Retina (tissue), 1 donor: ENCODE measurements at regions not wholly inside any gene's neighbourhood (a gene's known extent, or its start where the extent isn't known, plus 50 kb on each side); places are given as distances from the start of the nearest gene placed in this dataset.
A peak's percentile ranks its signal among the peaks of the same experiment; 100 is the strongest.
"Not testable (repeated sequence)": the region's sequence is repeated elsewhere in the genome, so short reads cannot be mapped to it uniquely, and the experiment has no call there.

ENCODE experiments used
- DNase-seq: peaks from one replicate; pipeline ENCODE4 v3.0.0-alpha.2; 2016

DNA sequence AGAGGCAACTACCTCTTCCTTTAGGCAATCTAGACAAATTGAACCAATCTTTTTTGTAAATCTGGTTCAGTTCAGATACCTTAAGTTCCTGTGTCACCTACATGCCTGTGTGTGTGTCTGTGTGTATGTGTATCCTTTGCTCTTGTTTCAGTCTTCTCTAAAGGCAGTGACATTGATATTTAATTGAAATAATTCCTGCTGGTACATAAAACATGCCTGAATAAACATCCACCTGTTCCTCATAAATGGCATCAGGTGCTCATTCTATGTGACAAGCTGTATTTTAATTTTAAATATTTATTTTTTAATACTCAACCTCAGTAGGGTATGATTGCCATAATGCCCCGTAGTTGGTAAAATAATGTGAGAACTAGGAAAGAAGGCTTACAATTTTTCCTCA, 1606.4 kb upstream of the PRR20A start:
- DNase-seq: no peak

DNA sequence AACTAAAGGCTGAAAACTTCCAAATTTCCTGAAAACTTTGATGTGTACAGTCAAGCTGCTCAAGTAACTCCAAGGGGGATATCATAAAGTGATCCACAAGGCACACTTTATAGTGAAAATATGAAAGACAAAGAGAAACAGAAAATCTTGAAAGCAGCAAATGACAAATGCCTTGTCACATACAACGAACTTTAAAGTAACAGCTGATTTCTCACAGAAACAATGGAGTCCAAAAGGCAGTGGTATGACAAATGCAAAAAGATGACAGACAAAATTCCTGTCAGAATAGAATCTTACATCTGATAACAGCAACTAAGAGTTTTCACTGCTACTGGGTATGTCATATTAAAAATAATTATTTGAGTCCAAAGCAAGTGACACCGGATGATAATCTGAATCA, 1602.3 kb upstream of the PRR20A start:
- DNase-seq: no peak

DNA sequence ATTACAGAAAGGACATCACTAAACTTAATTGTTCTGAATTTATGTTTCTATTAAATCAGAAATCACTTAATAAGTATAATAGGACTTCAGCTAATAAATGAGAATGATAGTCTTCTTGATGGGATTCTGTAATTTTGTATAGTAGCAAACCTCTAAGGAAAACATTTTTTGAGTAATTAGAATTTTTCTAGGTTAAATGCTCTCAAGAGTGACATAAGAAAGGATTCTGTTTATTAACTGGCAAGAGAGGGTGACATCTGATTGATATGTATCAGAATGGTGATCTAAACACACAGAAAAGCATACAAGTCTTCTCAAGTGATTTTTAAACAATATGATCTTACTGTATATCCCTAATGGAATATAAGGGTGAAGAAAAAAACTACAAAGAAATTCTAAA, 1597.7 kb upstream of the PRR20A start:
- DNase-seq: no peak

DNA sequence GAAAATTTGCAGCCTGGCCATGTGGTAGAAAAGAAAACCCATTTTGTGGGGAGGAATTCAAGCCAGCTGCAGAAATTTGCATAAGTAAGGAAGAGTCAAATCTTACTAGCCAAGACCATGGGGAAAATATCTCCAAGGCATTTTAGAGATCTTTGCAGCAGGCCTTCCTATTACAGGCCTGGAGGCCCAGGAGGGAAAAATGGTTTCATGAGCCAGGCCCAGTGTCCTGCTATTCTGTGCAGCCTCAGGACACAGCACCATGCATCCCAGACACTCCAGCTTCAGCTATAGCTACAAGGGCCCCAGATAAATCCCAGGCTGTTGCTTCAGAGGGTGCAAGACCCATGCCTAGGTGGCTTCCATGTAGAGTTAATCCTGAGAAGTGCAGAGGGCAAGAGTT, 1590.1 kb upstream of the PRR20A start:
- DNase-seq: no peak

DNA sequence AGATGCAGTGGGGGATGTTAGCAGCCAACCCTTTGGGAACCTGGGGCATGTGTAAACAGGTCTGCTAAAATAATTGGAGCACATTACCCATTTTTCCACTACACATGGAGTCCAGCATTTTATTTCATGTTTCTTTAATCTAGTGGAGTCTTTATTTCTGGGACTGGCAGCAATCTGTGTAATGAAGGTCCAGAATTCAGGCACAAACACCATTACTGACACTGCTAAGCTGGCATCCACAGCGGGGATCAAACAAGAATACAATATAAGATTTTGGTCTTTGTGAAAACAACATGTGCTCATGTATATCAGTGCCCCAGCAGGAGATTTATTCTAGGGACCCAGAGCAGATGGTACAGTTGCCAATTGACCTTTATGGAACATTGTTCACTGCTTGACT, 1587.0 kb upstream of the PRR20A start:
- DNase-seq: peak; percentile 41

DNA sequence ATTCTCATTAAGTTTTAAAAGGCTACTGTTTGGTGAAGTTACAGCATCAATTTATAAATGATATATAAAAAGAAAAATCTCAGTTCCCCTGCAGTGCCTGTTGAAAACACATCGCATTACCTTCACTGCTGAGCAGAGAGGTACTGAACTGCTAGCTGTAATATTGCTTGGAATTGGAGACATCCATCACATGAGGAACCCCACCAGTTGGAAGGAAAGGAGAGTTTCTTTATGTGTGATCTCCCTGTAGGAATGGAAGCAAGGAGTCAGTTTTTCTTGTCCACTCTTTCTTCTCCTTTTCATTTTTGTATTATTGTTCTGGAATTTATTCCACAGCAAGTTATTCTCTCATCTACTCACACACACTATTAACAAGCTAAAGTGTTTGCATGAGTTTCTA, 1586.0 kb upstream of the PRR20A start:
- no peak for DNase-seq

DNA sequence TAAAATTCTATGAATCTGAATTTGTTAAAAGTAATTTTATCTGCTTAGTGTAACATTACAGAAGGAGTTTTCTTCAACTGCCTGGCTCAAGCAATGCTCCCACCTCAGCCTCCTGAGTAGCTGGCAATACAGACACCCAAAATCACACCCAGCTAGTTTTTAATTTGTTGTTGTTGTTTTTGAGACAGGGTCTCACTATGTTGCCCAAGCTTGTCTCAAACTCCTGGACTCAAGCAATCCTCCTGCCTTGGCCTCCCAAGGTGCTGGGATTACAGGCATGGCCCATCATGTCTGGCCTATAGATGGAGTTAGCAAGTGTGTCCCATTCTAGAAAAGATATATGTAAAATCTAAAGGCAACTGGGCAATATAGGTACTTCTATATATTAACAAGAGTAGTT, 1580.4 kb upstream of the PRR20A start:
- DNase-seq: no peak

DNA sequence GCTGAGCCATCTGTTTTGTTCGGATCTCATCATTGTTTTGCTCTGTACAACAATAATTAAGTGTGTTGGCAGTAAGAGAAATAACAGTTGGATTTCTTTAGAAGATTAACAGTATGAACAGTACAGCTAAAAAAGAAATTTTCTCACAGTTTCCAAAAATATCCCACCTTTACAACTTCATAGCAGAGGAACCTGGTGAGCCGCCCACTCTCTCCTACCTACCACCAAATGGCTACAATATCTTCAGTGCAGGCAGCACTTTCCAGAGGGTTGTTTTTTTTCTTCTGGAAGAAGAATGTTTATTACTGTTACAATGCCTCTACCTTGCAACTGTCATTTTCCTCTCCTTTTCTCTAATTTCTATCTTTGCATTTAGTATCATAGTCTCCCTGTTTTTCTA, 1577.5 kb upstream of the PRR20A start:
- no peak for DNase-seq

DNA sequence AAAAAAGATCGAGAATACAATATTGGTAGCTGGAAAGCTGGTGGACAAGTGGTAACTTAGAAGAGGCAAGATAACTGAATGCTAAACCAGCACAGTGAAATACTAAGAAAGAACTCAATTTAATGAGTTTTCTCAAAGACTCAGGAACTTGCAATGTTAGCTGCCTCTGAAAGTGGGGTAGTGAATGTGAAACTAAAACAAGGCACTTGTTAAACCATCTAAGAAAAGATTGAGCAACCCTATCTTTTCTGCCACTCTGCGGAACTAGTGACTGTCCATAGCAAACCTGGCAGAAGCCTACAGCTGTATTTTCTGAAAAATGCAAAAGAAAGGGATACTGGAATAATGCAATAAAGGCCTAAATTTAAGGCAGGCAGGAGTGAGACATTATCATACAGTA, 1574.4 kb upstream of the PRR20A start:
- DNase-seq: no peak

DNA sequence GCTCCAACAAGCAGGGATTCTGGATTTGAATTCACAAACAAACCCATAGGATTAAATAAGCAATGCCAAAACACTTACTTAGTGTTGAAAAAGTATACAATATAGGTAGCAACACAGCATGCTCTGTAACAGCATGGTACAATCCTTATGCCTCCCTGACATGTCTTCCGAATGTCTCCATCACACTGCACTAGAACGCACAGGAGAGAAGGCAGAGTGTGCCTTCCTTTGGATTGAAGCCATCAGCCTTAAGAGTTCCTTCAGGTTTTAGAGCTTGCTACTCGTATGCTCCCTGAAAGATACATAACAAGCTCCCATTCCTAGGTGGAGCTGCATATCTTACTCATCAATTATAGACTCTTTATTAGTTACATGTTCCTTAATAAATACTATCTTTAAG, 1573.9 kb upstream of the PRR20A start:
- no peak for DNase-seq

DNA sequence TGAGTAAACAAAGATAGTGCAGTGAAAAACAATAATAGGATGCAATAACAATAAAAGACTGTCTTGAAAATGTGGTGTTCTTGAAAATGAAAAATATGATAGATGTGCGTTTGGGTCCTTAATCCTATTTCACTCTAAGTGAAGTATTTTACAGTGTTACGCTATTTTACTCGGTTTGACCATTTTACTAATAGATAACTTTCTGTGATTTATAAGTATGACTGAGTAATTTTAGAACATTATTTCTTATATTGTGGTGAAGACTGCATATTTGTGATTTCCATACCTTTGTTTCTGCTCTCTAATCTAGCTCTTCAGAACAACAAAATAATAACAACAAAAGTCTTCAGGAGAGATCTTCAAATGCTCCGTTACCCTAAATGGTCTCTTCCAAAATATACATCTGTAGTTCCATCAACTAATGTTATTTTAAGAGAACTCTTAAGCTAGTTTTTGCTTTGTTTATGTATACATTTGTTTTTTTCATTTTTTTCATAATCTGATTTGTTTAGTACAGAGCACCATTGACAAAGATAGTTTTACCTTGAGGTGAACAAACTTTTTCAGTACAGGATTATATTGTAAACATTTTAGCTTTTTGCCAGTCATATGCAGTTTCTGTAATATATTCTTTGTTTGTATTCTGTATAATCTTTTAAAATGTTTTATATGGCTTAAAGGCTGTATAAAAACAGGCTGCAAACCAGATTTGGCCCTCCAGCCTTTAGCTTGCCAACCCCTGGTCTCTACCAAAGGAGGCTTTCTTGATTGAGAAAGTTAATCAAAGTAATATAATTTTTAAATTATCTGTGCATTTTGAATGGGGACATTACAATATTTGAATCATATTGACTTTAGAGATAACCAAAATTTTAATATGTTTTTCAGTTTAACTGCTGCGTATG, 1572.7 kb upstream of the PRR20A start:
- no peak for DNase-seq

DNA sequence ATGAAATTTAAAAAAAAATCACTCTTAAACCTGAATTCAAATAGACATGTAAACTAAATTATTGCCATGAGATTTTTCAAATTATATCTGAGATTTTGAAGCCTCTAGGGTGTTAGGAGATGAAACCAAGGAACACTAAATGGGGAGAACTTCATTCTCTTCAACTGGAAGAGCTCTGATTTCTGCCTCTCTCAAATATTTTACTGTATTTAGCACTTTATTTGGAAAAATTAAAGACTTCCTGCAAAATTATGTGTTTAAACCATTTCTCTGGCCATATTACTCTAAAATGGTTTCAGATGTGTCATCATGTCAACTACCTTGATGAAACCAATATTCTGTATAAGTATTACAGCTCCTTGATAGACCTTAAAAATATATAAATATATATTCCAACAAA, 1571.6 kb upstream of the PRR20A start:
- no peak for DNase-seq

DNA sequence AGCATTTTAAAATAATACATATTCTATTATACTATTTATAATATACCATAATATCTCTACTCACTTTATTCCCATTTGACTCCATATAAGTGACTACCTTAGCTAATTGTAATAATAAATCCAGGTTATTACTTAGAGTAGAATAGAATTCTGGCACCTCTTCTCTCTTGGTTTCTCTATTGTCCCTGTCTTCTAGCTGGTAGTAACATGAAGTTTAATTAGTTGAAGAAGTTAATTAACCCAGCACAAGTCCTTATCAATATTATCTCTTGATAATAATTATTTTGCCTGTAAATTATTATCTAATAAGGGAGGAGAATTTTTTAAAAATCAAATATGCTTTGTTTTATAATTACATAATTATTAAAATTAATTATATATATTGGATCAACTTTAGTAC, 1571.2 kb upstream of the PRR20A start:
- no peak for DNase-seq

DNA sequence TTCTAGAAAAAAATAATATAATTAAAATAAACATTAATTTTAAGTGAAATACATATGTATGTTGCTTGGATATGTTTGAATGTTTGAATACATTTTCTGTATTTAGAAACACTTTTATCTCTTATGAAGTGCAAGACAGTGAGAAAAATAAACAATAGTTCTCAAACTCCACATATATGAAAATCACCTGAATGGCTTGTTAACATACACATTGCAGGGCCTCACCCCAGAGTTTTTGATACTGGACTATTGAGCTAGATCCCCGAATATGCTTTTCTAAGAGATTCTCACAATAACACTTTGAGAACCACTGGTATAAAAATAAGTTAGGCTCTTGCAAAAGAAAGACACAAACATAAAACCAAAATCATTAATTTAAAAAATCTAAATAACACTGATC, 1570.3 kb upstream of the PRR20A start:
- no peak for DNase-seq

DNA sequence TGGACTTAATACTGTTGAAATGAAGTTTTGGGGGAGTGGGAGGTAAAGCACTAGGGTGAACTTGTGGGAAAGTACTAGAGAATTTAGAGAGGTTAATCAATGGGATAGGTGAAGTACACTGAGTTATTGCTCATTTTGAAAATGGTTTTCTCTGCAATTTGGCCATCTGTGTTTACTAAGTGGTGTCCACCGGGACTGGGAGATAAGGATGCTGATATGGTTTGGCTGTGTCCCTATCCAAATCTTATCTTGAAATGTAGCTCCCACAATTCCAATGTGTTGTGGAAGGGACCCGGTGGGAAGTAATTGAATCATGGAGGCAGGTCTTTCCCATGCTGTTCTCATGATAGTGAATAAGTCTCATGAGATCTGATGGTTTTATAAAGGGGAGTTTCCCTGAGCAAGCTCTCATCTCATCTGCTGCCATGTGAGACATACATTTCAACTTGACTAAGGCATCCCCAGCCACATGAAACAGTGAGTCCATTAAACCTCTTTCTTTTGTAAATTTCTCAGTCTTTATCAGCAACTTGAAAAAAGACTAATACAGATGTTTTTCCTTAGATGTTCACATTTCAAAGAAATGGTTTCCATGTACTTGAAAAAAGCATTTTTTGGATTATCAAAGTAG, 1569.4 kb upstream of the PRR20A start:
- DNase-seq: no peak

DNA sequence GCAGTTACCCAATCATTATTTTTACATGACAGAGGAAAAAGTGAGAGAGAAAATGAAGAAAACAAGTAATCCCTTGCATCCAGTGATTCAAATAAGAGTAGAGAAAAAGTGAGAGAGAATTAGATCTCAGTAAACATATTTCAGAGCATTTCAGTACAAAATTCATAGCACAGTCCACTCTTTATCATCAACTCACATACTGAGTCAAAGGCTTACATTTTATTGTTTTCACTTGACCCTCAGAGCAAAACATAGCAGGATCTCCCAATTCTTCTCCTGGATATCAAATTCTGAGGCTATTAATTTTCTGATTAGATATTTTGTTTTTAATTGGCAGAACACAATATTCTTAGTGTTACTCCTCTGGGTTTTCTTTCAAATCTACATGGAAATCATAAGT, 1568.3 kb upstream of the PRR20A start:
- no peak for DNase-seq

DNA sequence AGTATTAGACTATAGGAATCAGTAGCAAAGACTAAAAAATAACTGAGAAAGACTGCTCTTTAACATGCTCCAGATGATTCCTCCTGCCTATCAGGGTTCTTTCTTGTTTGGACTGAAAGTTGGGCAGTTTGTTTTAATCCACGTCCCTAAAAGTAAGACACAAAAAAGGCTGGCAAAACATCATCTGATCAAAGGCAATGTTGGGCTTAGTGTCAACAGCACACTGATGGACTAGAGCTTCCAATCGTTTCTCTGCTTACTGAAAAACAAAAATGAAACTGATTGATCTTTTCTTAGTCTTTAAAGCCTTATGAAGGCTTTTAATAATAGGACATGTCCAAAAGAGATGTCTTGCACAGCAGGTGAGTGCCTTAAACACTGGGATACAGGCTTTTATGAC, 1567.9 kb upstream of the PRR20A start:
- DNase-seq: no peak

DNA sequence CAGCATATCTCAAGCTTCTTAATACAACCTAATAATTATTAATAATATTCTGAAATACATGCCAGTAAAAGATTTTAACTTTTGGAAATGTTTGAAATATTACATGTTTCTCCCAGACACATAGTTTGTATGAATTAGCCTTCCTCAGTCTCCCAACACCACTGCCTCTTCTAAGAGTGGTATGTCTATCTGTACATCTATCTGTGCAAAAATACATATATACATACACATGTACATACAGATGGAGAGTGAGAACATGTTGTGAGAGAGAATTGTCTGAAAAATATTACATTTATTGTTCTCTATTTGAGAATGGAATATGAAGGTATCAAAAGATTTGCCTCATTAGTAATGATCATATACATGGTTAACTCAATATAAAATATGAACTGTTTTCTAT, 1567.2 kb upstream of the PRR20A start:
- no peak for DNase-seq

DNA sequence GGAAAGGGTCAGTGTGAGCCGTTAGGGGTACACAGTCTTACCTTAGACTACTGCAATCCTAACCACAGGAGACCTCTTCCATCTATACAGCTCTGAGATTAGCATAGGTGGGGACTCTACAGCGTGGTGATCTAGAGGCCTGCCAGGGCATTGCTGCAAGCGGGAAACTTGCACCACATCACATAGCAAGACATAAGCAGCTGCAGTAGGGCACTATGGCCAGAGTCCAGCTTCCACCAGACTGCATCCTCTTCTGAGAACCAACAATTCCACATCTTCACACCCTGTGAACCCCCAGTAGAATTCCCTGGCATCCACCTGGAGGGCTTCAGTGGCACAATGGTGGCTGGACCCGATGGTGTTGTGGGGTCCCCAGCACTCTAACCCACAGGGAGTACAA, 1564.3 kb upstream of the PRR20A start:
- DNase-seq: no peak

DNA sequence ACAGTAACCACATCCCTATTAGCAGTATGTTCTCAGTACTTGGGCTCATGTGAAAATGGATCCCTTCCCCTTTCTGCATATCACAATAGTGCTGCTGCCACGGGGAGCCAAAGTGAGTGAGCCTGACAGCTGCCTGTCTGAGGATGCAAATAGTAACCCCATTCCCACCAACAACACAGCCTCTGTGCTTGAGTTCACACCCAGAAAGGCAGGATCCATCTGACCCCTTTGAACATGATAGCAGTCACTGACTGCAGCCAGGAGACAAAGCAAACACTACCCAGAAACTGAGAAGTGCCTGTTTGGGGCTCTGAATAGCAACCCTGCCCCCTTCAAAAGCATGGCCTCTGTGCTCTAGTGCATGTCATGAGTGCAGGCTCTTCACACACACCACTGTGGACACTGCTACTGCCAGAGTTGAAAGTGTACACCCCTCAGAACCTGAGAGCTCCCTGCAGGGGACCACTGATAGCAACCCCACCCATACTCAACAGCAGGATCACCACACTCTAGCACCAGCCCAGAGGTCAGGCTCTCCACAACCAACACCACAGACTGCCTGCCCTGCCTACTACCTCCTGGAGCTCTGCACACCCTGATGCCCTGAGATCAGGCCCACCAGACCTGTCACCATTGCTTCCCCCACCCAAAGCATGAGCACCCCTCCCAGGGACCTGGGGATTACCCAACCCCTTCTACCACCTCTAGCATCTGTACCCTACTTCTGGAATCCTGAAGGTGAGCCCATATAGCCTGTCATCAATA, 1563.5 kb upstream of the PRR20A start:
- DNase-seq: no peak

DNA sequence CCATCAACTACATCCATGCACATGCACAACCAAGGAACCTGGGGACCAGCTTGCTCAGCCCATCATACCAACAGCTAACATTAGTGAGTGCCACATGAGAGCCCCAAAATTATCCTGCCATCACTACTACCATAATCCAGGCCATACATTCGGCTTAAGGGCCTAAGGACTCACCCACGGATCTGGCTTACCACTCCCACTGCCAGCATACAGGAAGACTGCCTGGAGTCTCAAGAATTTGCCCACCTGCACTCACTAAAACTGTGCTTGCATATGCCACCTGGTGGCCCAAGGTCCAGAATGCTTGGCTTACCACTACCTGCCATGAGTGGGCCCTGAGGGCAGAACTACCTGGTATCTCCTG, 1562.9 kb upstream of the PRR20A start:
- DNase-seq: no peak

DNA sequence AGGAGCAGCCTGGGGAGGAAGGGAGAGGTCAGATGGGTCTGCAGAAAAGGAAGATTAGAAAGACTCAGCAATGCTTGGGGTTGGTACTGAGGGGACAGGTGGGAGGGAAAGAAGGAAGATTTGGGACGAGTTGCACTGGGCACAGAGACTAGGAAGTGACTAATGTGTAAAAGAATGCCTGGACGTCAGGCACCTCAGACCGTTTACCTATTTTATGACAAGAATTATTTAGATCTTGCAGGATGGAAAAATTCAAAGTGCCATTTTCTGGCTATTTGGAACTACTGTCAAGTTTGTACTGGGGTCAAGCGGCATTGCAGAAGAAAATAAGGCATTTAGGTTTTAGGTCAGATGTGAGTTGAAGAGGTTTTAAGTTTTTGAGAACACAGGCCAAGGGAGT, 1558.4 kb upstream of the PRR20A start:
- DNase-seq: not testable (repeated sequence)

DNA sequence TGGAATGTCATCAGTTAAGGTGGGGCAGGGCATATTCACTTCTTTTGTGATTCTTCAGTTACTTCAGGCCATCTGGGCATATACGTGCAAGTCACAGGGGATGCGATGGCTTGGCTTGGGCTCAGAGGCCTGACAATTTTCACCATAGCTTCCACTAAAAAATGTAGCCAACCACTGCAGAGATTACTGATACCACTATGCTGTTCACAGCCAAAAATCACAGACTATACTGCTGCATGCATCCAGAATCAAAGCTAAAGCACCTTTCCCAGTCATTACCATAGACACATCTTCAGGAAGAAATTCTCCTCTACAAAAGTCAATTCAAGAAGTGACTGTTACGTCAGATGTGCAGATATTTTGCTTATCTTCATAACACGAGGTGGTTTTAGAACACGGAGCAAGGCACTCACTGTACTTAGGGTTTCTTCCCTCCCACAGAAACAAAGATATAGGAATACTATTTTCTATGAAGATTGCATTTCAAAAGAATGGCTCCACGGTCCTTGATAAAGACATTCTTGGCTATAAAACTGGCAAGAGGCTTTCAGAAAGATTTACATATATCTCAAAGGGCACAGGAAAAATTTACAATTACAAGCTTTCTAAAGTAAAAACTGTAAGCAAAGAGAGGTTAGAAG, 1556.6 kb upstream of the PRR20A start:
- no peak for DNase-seq

DNA sequence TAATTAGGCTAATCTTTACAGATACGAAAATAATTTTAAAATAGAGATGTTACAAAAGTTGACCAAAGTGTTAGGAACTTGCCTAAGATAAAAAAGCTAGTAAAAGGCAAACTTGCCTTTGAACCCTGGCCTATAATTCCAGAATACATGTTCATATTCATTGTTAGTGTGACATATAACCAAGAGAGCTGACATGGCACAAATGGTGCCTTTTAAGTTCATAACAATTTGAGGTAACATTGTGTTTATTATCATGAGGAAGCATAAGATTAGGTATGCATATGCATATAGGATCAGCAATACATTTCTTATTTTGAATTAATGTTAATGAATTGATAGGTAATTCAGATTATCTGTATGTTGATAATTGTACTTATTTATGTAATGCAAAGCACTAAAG, 1537.9 kb upstream of the PRR20A start:
- DNase-seq: no peak
